ENCODE measurements at regions not wholly inside any gene's neighbourhood (a gene's known extent, or its start where the extent isn't known, plus 50 kb on each side); places are given as distances from the start of the nearest gene placed in this dataset.

DNA sequence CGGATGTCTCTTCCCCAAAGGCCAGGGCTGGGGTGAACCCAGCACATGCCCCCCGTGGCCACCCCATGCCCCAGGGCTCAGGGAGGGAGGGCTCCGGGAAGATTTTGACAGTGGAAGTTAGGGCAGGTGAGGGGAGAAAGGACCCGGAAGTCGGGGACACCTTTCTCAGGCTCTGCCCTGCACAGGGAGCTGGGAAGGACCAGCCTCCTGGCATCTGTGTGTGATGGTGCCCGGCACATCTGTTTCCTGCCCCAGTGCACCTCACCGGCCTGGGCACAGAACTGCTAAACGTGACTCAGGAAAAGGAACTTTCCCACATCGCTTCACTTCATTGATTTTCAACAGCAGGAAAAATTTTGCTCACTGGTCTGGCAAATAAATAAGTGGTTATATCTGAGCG, 141.1 kb upstream of the AFDN start:
- Histone ChIP-seq H3K36me3 (ENCODE audit: low read depth) (no peaks in the 10 kb centered on the region), H3K27ac (ENCODE audit: poor library complexity, severe bottlenecking) (no peak overlapping the region), H3K27me3 (ENCODE audit: insufficient read depth, poor library complexity, severe bottlenecking) (no peaks in the 10 kb centered on the region), H3K4me3 (ENCODE audit: severe bottlenecking) (no peak overlapping the region), H3K4me1 (ENCODE audit: insufficient read depth, poor library complexity, severe bottlenecking) (peaks cover 9% of the 10 kb centered on the region), H3K9me3 (ENCODE audit: severe bottlenecking) (no peaks in the 10 kb centered on the region)
- DNase-seq (ENCODE audit: low spot score) (no peak), ATAC-seq (ENCODE audit: low read depth) (no peak)
- TF ChIP-seq, protein P1, sequence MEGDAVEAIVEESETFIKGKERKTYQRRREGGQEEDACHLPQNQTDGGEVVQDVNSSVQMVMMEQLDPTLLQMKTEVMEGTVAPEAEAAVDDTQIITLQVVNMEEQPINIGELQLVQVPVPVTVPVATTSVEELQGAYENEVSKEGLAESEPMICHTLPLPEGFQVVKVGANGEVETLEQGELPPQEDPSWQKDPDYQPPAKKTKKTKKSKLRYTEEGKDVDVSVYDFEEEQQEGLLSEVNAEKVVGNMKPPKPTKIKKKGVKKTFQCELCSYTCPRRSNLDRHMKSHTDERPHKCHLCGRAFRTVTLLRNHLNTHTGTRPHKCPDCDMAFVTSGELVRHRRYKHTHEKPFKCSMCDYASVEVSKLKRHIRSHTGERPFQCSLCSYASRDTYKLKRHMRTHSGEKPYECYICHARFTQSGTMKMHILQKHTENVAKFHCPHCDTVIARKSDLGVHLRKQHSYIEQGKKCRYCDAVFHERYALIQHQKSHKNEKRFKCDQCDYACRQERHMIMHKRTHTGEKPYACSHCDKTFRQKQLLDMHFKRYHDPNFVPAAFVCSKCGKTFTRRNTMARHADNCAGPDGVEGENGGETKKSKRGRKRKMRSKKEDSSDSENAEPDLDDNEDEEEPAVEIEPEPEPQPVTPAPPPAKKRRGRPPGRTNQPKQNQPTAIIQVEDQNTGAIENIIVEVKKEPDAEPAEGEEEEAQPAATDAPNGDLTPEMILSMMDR (IDR thresholded peaks at IDR 0.05; ENCODE audit: poor library complexity, severe bottlenecking), result no peak

DNA sequence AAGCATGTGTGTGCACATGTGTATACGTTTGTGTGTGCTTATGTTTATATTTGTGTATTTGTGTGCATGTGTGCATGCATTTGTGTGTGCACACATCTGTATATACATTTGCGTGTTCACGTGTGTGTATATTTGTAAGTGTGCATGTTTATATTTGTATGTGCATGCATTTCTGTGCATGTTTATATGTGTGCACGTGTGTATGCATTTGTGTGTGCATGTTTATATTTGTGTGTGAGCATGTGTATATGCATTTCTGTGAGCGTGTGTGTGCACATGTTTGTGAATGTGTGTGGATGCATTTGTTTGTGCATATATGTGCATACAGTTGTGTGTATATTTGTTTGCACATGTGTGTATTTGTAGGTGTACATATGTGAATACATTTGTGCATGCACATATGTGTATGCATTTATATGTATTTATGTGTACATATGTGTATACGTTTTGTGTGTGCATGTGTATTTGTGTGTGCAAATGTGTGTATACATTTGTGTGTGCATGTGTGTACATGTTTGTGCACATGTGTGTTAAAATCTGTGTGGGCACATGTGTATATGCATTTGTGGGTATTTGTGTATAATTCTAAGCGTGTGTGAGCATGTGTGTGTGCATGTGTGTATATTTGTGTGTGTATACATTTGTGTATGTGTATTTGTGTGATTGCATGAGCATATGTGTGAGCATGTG, 140.4 kb upstream of the AFDN start:
- H3K4me1 ChIP-seq (ENCODE audit: insufficient read depth, poor library complexity, severe bottlenecking), result peaks cover 9% of the 10 kb centered on the region
- no peaks in the 10 kb centered on the region for H3K27me3 ChIP-seq (ENCODE audit: insufficient read depth, poor library complexity, severe bottlenecking)
- H3K36me3 ChIP-seq (ENCODE audit: low read depth), result no peaks in the 10 kb centered on the region
- DNase-seq (ENCODE audit: low spot score) (no peak), ATAC-seq (ENCODE audit: low read depth) (no peak)
- TF ChIP-seq, protein P1 (IDR thresholded peaks at IDR 0.05; ENCODE audit: poor library complexity, severe bottlenecking), result no peak
- H3K4me3 ChIP-seq (ENCODE audit: severe bottlenecking), result no peak overlapping the region
- no peaks in the 10 kb centered on the region for H3K9me3 ChIP-seq (ENCODE audit: severe bottlenecking)
- no peak overlapping the region for H3K27ac ChIP-seq (ENCODE audit: poor library complexity, severe bottlenecking)

DNA sequence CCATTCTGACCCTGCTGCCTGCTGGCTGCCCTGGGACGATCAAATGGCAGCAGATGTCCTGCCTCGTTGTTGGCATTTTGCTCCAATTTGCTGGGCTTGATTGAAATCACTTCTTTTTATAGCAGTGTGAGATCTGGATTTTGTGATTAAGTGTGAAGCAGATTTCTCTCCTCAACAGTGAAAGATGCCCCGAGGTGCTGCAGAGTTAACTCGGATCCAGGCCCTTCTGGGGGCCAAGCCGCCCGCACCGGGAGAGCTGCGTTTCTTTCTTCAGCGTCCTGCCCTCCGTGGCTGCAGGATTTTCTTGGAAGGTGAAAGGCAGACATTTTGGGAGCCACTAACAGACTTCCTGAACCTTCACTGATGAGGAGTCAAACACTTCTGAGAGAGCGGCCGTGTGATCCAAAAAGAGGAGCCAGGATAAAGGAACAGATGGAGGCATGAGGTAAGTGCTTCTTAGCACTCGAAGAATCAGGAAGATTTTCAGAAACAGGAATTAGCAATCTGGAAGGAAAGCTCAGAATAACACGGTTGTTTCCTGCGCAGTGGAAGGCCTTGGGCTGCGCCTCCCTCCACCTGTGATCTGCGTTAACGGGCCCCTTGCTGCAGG, 139.5 kb upstream of the AFDN start:
- Histone ChIP-seq H3K36me3 (ENCODE audit: low read depth) (no peaks in the 10 kb centered on the region), H3K4me1 (ENCODE audit: insufficient read depth, poor library complexity, severe bottlenecking) (peaks cover 9% of the 10 kb centered on the region), H3K27ac (ENCODE audit: poor library complexity, severe bottlenecking) (no peak overlapping the region), H3K9me3 (ENCODE audit: severe bottlenecking) (no peaks in the 10 kb centered on the region), H3K27me3 (ENCODE audit: insufficient read depth, poor library complexity, severe bottlenecking) (no peaks in the 10 kb centered on the region), H3K4me3 (ENCODE audit: severe bottlenecking) (no peak overlapping the region)
- TF ChIP-seq, protein P1 (IDR thresholded peaks at IDR 0.05; ENCODE audit: poor library complexity, severe bottlenecking), result no peak
- DNase-seq (ENCODE audit: low spot score), result no peak
- no peak for ATAC-seq (ENCODE audit: low read depth)

DNA sequence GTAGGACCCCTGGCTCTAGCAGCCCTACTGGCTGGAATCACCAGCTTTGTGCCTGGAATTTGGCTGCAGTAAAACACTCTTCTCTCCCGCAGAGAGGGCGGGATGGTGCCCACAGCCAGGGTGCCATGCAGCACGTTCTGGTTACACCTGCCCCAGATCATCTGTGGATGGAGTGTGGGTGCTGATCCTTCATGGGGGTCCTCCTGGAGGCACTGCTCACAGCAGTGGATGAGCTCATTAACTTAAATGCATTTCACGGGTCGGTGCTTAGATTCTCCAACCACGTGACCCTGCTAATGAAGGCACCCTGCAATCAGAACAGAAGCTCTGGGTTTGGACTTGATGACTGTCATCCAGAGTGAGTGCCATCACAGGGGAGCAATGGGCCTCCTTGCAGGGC, 138.6 kb upstream of the AFDN start:
- no peak for DNase-seq (ENCODE audit: low spot score)
- Histone ChIP-seq H3K4me1 (ENCODE audit: insufficient read depth, poor library complexity, severe bottlenecking) (peaks cover 2% of the 10 kb centered on the region), H3K4me3 (ENCODE audit: severe bottlenecking) (no peak overlapping the region), H3K9me3 (ENCODE audit: severe bottlenecking) (no peaks in the 10 kb centered on the region), H3K36me3 (ENCODE audit: low read depth) (no peaks in the 10 kb centered on the region), H3K27ac (ENCODE audit: poor library complexity, severe bottlenecking) (no peak overlapping the region), H3K27me3 (ENCODE audit: insufficient read depth, poor library complexity, severe bottlenecking) (no peaks in the 10 kb centered on the region)
- TF ChIP-seq, protein P1 (IDR thresholded peaks at IDR 0.05; ENCODE audit: poor library complexity, severe bottlenecking), result no peak
- ATAC-seq (ENCODE audit: low read depth), result no peak

DNA sequence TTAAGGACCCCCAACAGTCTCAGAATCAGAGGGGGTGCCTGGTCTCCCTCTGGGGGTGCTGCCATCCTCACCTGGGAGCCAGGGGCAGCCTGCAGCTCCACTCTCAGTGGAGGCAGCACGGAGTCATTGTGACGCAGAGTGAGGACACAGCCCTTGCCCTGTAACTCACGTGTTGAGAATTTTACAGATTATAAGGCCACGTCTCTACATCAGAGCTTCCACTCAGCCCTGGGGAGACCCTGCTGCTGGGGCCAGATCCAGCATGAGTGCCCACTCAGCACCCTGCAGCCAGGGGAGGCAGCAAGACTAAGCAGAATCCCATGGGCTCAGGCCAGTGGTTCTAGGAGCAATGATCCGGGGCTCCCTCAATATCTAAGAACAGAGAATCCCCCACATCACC, 137.4 kb upstream of the AFDN start:
- ATAC-seq (ENCODE audit: low read depth), result no peak
- no peaks in the 10 kb centered on the region for H3K9me3 ChIP-seq (ENCODE audit: severe bottlenecking)
- no peak overlapping the region for H3K27ac ChIP-seq (ENCODE audit: poor library complexity, severe bottlenecking)
- H3K4me1 ChIP-seq (ENCODE audit: insufficient read depth, poor library complexity, severe bottlenecking), result no peaks in the 10 kb centered on the region
- no peak for DNase-seq (ENCODE audit: low spot score)
- TF ChIP-seq, protein P1 (IDR thresholded peaks at IDR 0.05; ENCODE audit: poor library complexity, severe bottlenecking), result no peak
- H3K4me3 ChIP-seq (ENCODE audit: severe bottlenecking), result no peak overlapping the region
- H3K36me3 ChIP-seq (ENCODE audit: low read depth), result no peaks in the 10 kb centered on the region
- H3K27me3 ChIP-seq (ENCODE audit: insufficient read depth, poor library complexity, severe bottlenecking), result no peaks in the 10 kb centered on the region
